Suprapubic skin (tissue), 4 donors: ENCODE measurements at regions not wholly inside any gene's neighbourhood (a gene's known extent, or its start where the extent isn't known, plus 50 kb on each side); places are given as distances from the start of the nearest gene placed in this dataset.

ENCODE experiments used
- CTCF ChIP-seq, 2 donors: fragments of 200-600 bp in 1 of 2; fragments of 450-650 bp in 1 of 2; sonication (generic) in 1 of 2; IDR thresholded peaks; one replicate each; pipeline ENCODE4 v1.5.1; 2016 to 2019; ENCODE audit warnings: antibody characterized with exemption in 2 of 2, mild to moderate bottlenecking in 1 of 2, moderate library complexity in 1 of 2
- EP300 ChIP-seq: sonication (generic); formaldehyde crosslinking; IDR thresholded peaks from one replicate; pipeline ENCODE4 v1.6.1; 2017; ENCODE audit warnings: antibody characterized with exemption
- POLR2AphosphoS5 ChIP-seq, 3 donors: sonication (generic); formaldehyde crosslinking; IDR thresholded peaks; one replicate each; pipeline ENCODE4 v1.6.1; 2017; ENCODE audit warnings: antibody characterized with exemption in 3 of 3

GRCh38 chr5:2908086-2908485, 156.6 kb upstream of the IRX2 start:
- TF ChIP-seq CTCF (IDR thresholded peaks at IDR 0.05) (no peak), POLR2AphosphoS5 (IDR thresholded peaks at IDR 0.05) (no peak), EP300 (no peak)
